GM21367 (cell line): ENCODE measurements at regions not wholly inside any gene's neighbourhood (a gene's known extent, or its start where the extent isn't known, plus 50 kb on each side); places are given as distances from the start of the nearest gene placed in this dataset.

Experiments
- ATAC-seq: cut with Tn5 transposase; IDR thresholded peaks from one replicate; pipeline ENCODE4 v1.9.1; 2021; ENCODE audit not compliant: unreplicated experiment

- ATAC-seq: no peak
Measured at GRCh38 chr2:15074751-15075700, 442.5 kb downstream of the LRATD1 start.

GRCh38 chr2:15076668-15077067 lies 444.2 kb downstream of the LRATD1 start:
- no peak for ATAC-seq

GRCh38 chr2:15081356-15081755 lies 448.8 kb downstream of the LRATD1 start:
- no peak for ATAC-seq

GRCh38 chr2:15082105-15083058 lies 449.9 kb downstream of the LRATD1 start:
- ATAC-seq: no peak

GRCh38 chr2:15084826-15085489 lies 452.4 kb downstream of the LRATD1 start:
- no peak for ATAC-seq

- no peak for ATAC-seq
Measured at GRCh38 chr2:15092181-15092580, 459.7 kb downstream of the LRATD1 start.

GRCh38 chr2:15092691-15093090 lies 460.2 kb downstream of the LRATD1 start:
- ATAC-seq: no peak

GRCh38 chr2:15094161-15094560 lies 461.6 kb downstream of the LRATD1 start:
- no peak for ATAC-seq

GRCh38 chr2:15096873-15097272 lies 464.3 kb downstream of the NBAS start:
- ATAC-seq: no peak

- ATAC-seq: no peak
Measured at GRCh38 chr2:15107137-15107536, 454.0 kb downstream of the NBAS start.

- ATAC-seq: no peak
Measured at GRCh38 chr2:15111718-15112117, 449.4 kb downstream of the NBAS start.

- no peak for ATAC-seq
Measured at GRCh38 chr2:15112216-15112615, 448.9 kb downstream of the NBAS start.

GRCh38 chr2:15115776-15116175 lies 445.4 kb downstream of the NBAS start:
- no peak for ATAC-seq

- no peak for ATAC-seq
Measured at GRCh38 chr2:15116830-15117229, 444.3 kb downstream of the NBAS start.
